NCI-H345 (cell line): ENCODE measurements at regions not wholly inside any gene's neighbourhood (a gene's known extent, or its start where the extent isn't known, plus 50 kb on each side); places are given as distances from the start of the nearest gene placed in this dataset.
"Not testable (repeated sequence)": the region's sequence is repeated elsewhere in the genome, so short reads cannot be mapped to it uniquely, and the experiment has no call there.

Experiments used
- DNase-seq: peaks from one replicate; lab custom pipeline; 2025; lab: John Stamatoyannopoulos, UW

GRCh38 chr5:126009566-126009965 lies 413.6 kb upstream of the GRAMD2B start:
- DNase-seq, result no peak

GRCh38 chr5:126011526-126011925 lies 411.7 kb upstream of the GRAMD2B start:
- DNase-seq, result not testable (repeated sequence)

GRCh38 chr5:126014676-126015075 lies 408.5 kb upstream of the GRAMD2B start:
- no peak for DNase-seq

- no peak for DNase-seq
These were observed 407.7 kb upstream of the GRAMD2B start for GRCh38 chr5:126015235-126016181.

GRCh38 chr5:126016256-126016655 lies 407.0 kb upstream of the GRAMD2B start:
- DNase-seq, result no peak

GRCh38 chr5:126017096-126017495 lies 406.1 kb upstream of the GRAMD2B start:
- DNase-seq, result no peak

GRCh38 chr5:126020770-126021169 lies 402.4 kb upstream of the GRAMD2B start:
- no peak for DNase-seq

- DNase-seq, result no peak
These were observed 399.2 kb upstream of the GRAMD2B start for GRCh38 chr5:126023994-126024441.

- no peak for DNase-seq
These were observed 396.1 kb upstream of the GRAMD2B start for GRCh38 chr5:126027149-126027548.

- DNase-seq, result no peak
These were observed 395.6 kb upstream of the GRAMD2B start for GRCh38 chr5:126027652-126028051.

- DNase-seq, result no peak
These were observed 394.9 kb upstream of the GRAMD2B start for GRCh38 chr5:126028336-126028735.

GRCh38 chr5:126029282-126029681 lies 393.9 kb upstream of the GRAMD2B start:
- DNase-seq, result not testable (repeated sequence)

- no peak for DNase-seq
These were observed 392.5 kb upstream of the GRAMD2B start for GRCh38 chr5:126030698-126031097.

- peak; percentile 61 for DNase-seq
These were observed 391.1 kb upstream of the GRAMD2B start for GRCh38 chr5:126031989-126032716.

- no peak for DNase-seq
These were observed 379.5 kb upstream of the GRAMD2B start for GRCh38 chr5:126043688-126044087.

GRCh38 chr5:126044111-126044668 lies 379.0 kb upstream of the GRAMD2B start:
- peak; percentile 77 for DNase-seq

GRCh38 chr5:126044931-126045565 lies 378.2 kb upstream of the GRAMD2B start:
- no peak for DNase-seq

- no peak for DNase-seq
These were observed 376.9 kb upstream of the GRAMD2B start for GRCh38 chr5:126046318-126046717.

- no peak for DNase-seq
These were observed 376.2 kb upstream of the GRAMD2B start for GRCh38 chr5:126046846-126047571.

- no peak for DNase-seq
These were observed 371.1 kb upstream of the GRAMD2B start for GRCh38 chr5:126052120-126052519.

GRCh38 chr5:126052791-126053190 lies 370.4 kb upstream of the GRAMD2B start:
- no peak for DNase-seq
